CD4-positive, alpha-beta T cell (primary cell): ENCODE measurements at regions not wholly inside any gene's neighbourhood (a gene's known extent, or its start where the extent isn't known, plus 50 kb on each side); places are given as distances from the start of the nearest gene placed in this dataset.

Source experiments
- ATAC-seq: fragments of 200-7000 bp; cut with Tn5 transposase; one replicate; pipeline ENCODE4 v1.10.0; 2022; ENCODE audit warnings: mild to moderate bottlenecking; ENCODE audit not compliant: poor library complexity
- CTCF ChIA-PET: fragments of 350-600 bp; sonication (Branson Sonifier 250); formaldehyde crosslinking; loops from one replicate; lab custom pipeline; 2021; ENCODE audit warnings: antibody characterized with exemption, inconsistent platforms; lab: Charles Lee
- POLR2A ChIA-PET: fragments of 350-600 bp; sonication (Branson Sonifier 250); formaldehyde crosslinking; loops from one replicate; lab custom pipeline; 2021; ENCODE audit warnings: antibody characterized with exemption, inconsistent platforms; lab: Charles Lee
- DNase-seq, 14 experiments: peaks; one replicate each; pipeline ENCODE4 v3.0.0-alpha.2; 2013 to 2020; ENCODE audit warnings: mixed read lengths in 2 of 14
- H3K27ac ChIP-seq, 2 donors: one replicate each; pipeline versions ENCODE4 v1.5.1 to v1.7.0; 2013; ENCODE audit warnings: low read length in 2 of 2, low read depth in 1 of 2, mild to moderate bottlenecking in 1 of 2
- H3K27me3 ChIP-seq, 2 experiments: 1 replicate in 1 of 2; 2 replicates in 1 of 2; pipeline versions ENCODE4 v1.6.1 to v1.7.0; 2013; ENCODE audit warnings: low read length in 2 of 2, control low read depth in 1 of 2, mild to moderate bottlenecking in 1 of 2, moderate library complexity in 1 of 2; ENCODE audit not compliant: insufficient read depth in 2 of 2, control insufficient read depth in 1 of 2
- H3K36me3 ChIP-seq: one replicate; pipeline ENCODE4 v1.6.1; 2013; ENCODE audit warnings: low read length, control low read depth; ENCODE audit not compliant: insufficient read depth
- H3K4me1 ChIP-seq: one replicate; pipeline ENCODE4 v1.6.1; 2013; ENCODE audit warnings: low read length, control low read depth; ENCODE audit not compliant: insufficient read depth
- H3K4me3 ChIP-seq: one replicate; pipeline ENCODE4 v1.5.1; 2013; ENCODE audit warnings: mild to moderate bottlenecking, low read length, moderate library complexity
- H3K9me3 ChIP-seq, 2 experiments: 1 replicate in 1 of 2; 2 replicates in 1 of 2; pipeline versions ENCODE4 v1.6.1 to v1.7.0; 2013; ENCODE audit warnings: low read length in 2 of 2, mild to moderate bottlenecking in 2 of 2, control low read depth in 1 of 2, moderate library complexity in 1 of 2; ENCODE audit not compliant: control insufficient read depth in 1 of 2, insufficient read depth in 1 of 2
- H3K27ac Mint-ChIP-seq: one replicate; pipeline ENCODE4 v1.8.0; 2020; ENCODE audit warnings: mixed read lengths
- H3K27me3 Mint-ChIP-seq: one replicate; pipeline ENCODE4 v1.8.0; 2021; ENCODE audit warnings: mixed read lengths
- H3K36me3 Mint-ChIP-seq: one replicate; pipeline ENCODE4 v1.8.0; 2021; ENCODE audit warnings: low read depth, mixed read lengths
- H3K4me1 Mint-ChIP-seq: one replicate; pipeline ENCODE4 v1.8.0; 2021; ENCODE audit warnings: low read depth, mixed read lengths
- H3K4me3 Mint-ChIP-seq: one replicate; pipeline ENCODE4 v1.8.0; 2020; ENCODE audit warnings: mild to moderate bottlenecking, mixed read lengths
- H3K9me3 Mint-ChIP-seq: one replicate; pipeline ENCODE4 v1.8.0; 2020; ENCODE audit warnings: mixed read lengths
- intact Hi-C, 2 experiments: fragments of 100-400 bp; cut with DNase I in 1 of 2; cut with micrococcal nuclease in 1 of 2; formaldehyde crosslinking; loops; one replicate each; pipeline versions ENCODE4 v1.15.1 to v1.9.0; 2023 to 2025; cut with DNase I, micrococcal nuclease
- TF ChIP-seq, protein P1 (sequence below): fragments of 200-600 bp; IDR thresholded peaks from one replicate; pipeline ENCODE4 v1.8.0; 2022; ENCODE audit warnings: antibody characterized with exemption, mild to moderate bottlenecking

GRCh38 chr14:28052251-28052650 is 714.3 kb upstream of the FOXG1 start:
- H3K4me1 Mint-ChIP-seq = peaks cover 1% of the 10 kb centered on the region

DNA sequence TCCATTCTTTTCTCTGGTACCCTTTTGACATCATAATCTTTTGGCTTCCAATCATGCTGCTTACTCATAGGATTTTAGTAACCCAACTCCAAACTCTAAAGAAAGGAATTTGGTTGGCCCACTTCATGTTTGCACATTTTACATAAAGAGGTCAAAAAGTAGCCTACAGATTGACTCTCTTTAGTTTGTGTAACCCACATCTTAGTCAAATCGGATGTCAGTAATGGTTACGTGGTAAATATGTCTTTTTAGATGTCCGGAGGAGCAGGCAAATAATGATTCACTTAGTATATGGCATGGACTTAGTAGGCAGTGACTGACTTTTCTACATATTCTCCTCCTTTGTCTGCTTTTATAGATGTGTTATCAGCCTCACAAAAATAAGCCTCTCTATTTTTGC is 711.6 kb upstream of the FOXG1 start:
- no peak for DNase-seq
- H3K27me3 ChIP-seq = no peaks in the 10 kb centered on the region
- no peaks in the 10 kb centered on the region for H3K36me3 ChIP-seq
- ATAC-seq = no peak
- CTCF ChIA-PET = no interaction called here
- no peaks in the 10 kb centered on the region for H3K36me3 Mint-ChIP-seq
- H3K4me1 ChIP-seq = no peaks in the 10 kb centered on the region
- H3K27ac ChIP-seq = no peak overlapping the region
- H3K27me3 Mint-ChIP-seq = no peaks in the 10 kb centered on the region
- TF ChIP-seq, protein P1, sequence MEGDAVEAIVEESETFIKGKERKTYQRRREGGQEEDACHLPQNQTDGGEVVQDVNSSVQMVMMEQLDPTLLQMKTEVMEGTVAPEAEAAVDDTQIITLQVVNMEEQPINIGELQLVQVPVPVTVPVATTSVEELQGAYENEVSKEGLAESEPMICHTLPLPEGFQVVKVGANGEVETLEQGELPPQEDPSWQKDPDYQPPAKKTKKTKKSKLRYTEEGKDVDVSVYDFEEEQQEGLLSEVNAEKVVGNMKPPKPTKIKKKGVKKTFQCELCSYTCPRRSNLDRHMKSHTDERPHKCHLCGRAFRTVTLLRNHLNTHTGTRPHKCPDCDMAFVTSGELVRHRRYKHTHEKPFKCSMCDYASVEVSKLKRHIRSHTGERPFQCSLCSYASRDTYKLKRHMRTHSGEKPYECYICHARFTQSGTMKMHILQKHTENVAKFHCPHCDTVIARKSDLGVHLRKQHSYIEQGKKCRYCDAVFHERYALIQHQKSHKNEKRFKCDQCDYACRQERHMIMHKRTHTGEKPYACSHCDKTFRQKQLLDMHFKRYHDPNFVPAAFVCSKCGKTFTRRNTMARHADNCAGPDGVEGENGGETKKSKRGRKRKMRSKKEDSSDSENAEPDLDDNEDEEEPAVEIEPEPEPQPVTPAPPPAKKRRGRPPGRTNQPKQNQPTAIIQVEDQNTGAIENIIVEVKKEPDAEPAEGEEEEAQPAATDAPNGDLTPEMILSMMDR = no peak
- H3K4me3 Mint-ChIP-seq = no peak overlapping the region
- POLR2A ChIA-PET = no interaction called here
- peaks cover 0 to 5% of the 10 kb centered on the region in 2 experiments for H3K9me3 ChIP-seq
- H3K4me1 Mint-ChIP-seq = peaks cover 4% of the 10 kb centered on the region
- H3K27ac Mint-ChIP-seq = no peak overlapping the region
- H3K4me3 ChIP-seq = no peak overlapping the region
- intact Hi-C loops = no loop called here
- H3K9me3 Mint-ChIP-seq = peaks cover 16% of the 10 kb centered on the region

More at GRCh38 chr14:28052251-28052650, 714.3 kb upstream of the FOXG1 start:
- Histone ChIP-seq H3K4me1 (no peaks in the 10 kb centered on the region), H3K4me3 (no peak overlapping the region), H3K27ac (no peak overlapping the region), H3K9me3 (peaks cover 0 to 8% of the 10 kb centered on the region in 2 experiments), H3K27me3 (no peaks in the 10 kb centered on the region), H3K36me3 (no peaks in the 10 kb centered on the region)
- Mint-ChIP-seq H3K36me3 (no peaks in the 10 kb centered on the region), H3K9me3 (peaks cover 18% of the 10 kb centered on the region), H3K4me3 (no peak overlapping the region), H3K27me3 (no peaks in the 10 kb centered on the region), H3K27ac (no peak overlapping the region)
- DNase-seq (no peak), ATAC-seq (no peak)
- ChIA-PET CTCF (no interaction called here), POLR2A (no interaction called here)
- intact Hi-C loops = no loop called here
- TF ChIP-seq, protein P1 = no peak

- intact Hi-C loops = no loop called here
- no peak overlapping the region for H3K27ac Mint-ChIP-seq
- H3K4me3 Mint-ChIP-seq = no peak overlapping the region
Observed at GRCh38 chr14:28057359-28058296, 709.0 kb upstream of the FOXG1 start.

More at GRCh38 chr14:28057359-28058296, 709.0 kb upstream of the FOXG1 start:
- no peak overlapping the region for H3K4me3 ChIP-seq
- no peak overlapping the region for H3K27ac ChIP-seq
- TF ChIP-seq, protein P1 = no peak
- Mint-ChIP-seq H3K36me3 (no peaks in the 10 kb centered on the region), H3K27me3 (no peaks in the 10 kb centered on the region), H3K4me1 (peaks cover 4% of the 10 kb centered on the region), H3K9me3 (peaks cover 11% of the 10 kb centered on the region)
- ChIA-PET POLR2A (no interaction called here), CTCF (no interaction called here)
- H3K36me3 ChIP-seq = no peaks in the 10 kb centered on the region
- no peaks in the 10 kb centered on the region for H3K4me1 ChIP-seq
- H3K9me3 ChIP-seq = peaks cover 0 to 4% of the 10 kb centered on the region in 2 experiments
- no peaks in the 10 kb centered on the region for H3K27me3 ChIP-seq
- DNase-seq (no peak), ATAC-seq (no peak)
